HCT116 (cell line): ENCODE measurements at regions not wholly inside any gene's neighbourhood (a gene's known extent, or its start where the extent isn't known, plus 50 kb on each side); places are given as distances from the start of the nearest gene placed in this dataset.
"Not testable (repeated sequence)": the region's sequence is repeated elsewhere in the genome, so short reads cannot be mapped to it uniquely, and the experiment has no call there.

Experiments used
- ATAC-seq: fragments of 200-7000 bp; cut with Tn5 transposase; 2 replicates; pipeline ENCODE4 v1.9.1; 2020; ENCODE audit warnings: mild to moderate bottlenecking, moderate library complexity
- BruUV-seq: library from RNA; stranded (reverse); fragments of 400-500 nt; replicated peaks from 2 replicates; lab custom pipeline; 2021; lab: Mats Ljungman, UMichigan
- CTCF ChIA-PET: fragments of 300-600 bp; sonication (Branson Sonifier 250); formaldehyde crosslinking; loops from one replicate; lab custom pipeline; 2021; ENCODE audit warnings: antibody characterized with exemption; lab: Charles Lee
- POLR2A ChIA-PET: fragments of 300-600, 350-600 bp; sonication (Branson Sonifier 250); formaldehyde crosslinking; loops from one replicate; lab custom pipeline; 2021; ENCODE audit warnings: antibody characterized with exemption; lab: Charles Lee
- RAD21 ChIA-PET, 2 experiments: fragments of 300-600 bp; sonication (Branson Sonifier 250); formaldehyde crosslinking; loops; one replicate each; lab custom pipeline; 2023; ENCODE audit warnings: low total read pairs in 2 of 2; ENCODE audit not compliant: uncharacterized antibody in 2 of 2, unreplicated experiment in 2 of 2, low non-redundant PET in 1 of 2; lab: Charles Lee
- DNase-seq: peaks from one replicate; pipeline ENCODE4 v3.0.0-alpha.2; 2010; ENCODE audit warnings: low read depth, low spot score
- H2AFZ ChIP-seq: fragments of 200-600 bp; shearing (Covaris generic), sonication (generic); 2 replicates; pipeline ENCODE4 v1.6.1; 2017; ENCODE audit warnings: low read depth, mixed run types, mixed read lengths, antibody characterized with exemption, low read length; ENCODE audit not compliant: poor library complexity, severe bottlenecking
- H3K27ac ChIP-seq: 2 replicates; pipeline ENCODE4 v1.5.1; 2012; ENCODE audit warnings: low read depth, low read length
- H3K27me3 ChIP-seq: fragments of 200-600 bp; sonication (generic); 2 replicates; pipeline ENCODE4 v1.6.1; 2016; ENCODE audit warnings: mixed run types, low read length, mixed read lengths; ENCODE audit not compliant: insufficient read depth
- H3K36me3 ChIP-seq, 2 experiments: fragments of 200-500 bp in 1 of 2; fragments of 200-600 bp in 1 of 2; sonication (Bioruptor generic) in 1 of 2; sonication (generic) in 1 of 2; 2 replicates each; pipeline versions ENCODE4 v1.5.1 to v1.6.1; 2014 to 2016; ENCODE audit warnings: low read length in 2 of 2, inconsistent platforms in 1 of 2, mixed read lengths in 1 of 2, mixed run types in 1 of 2; ENCODE audit not compliant: insufficient read depth in 2 of 2, control insufficient read depth in 1 of 2
- H3K4me1 ChIP-seq, 2 experiments: fragments of 200-600 bp in 1 of 2; sonication (generic) in 1 of 2; 2 replicates each; pipeline versions ENCODE4 v1.5.1 to v1.6.1; 2012 to 2017; ENCODE audit warnings: low read length in 2 of 2, inconsistent platforms in 1 of 2, mild to moderate bottlenecking in 1 of 2, mixed read lengths in 1 of 2, mixed run types in 1 of 2, moderate library complexity in 1 of 2; ENCODE audit not compliant: insufficient read depth in 2 of 2, control insufficient read depth in 1 of 2
- H3K4me2 ChIP-seq: fragments of 200-600 bp; sonication (generic); 2 replicates; pipeline ENCODE4 v1.6.1; 2017; ENCODE audit warnings: mixed run types, low read length, mixed read lengths
- H3K4me3 ChIP-seq, 2 experiments: fragments of 200-600 bp in 1 of 2; sonication (generic) in 1 of 2; replicated peaks in 1 of 2; 2 replicates each; pipeline ENCODE4 v1.5.1; 2011 to 2016; ENCODE audit warnings: low read length in 2 of 2, control low read depth in 1 of 2, low read depth in 1 of 2, mild to moderate bottlenecking in 1 of 2, mixed read lengths in 1 of 2, mixed run types in 1 of 2
- H3K79me2 ChIP-seq: fragments of 200-600 bp; sonication (generic); 2 replicates; pipeline ENCODE4 v1.6.1; 2017; ENCODE audit warnings: mild to moderate bottlenecking, mixed run types, low read length, moderate library complexity, mixed read lengths; ENCODE audit not compliant: insufficient read depth
- H3K9ac ChIP-seq: fragments of 200-600 bp; sonication (generic); 2 replicates; pipeline ENCODE4 v1.6.1; 2016; ENCODE audit warnings: low read length, mixed read lengths
- H3K9me2 ChIP-seq: fragments of 200-600 bp; sonication (generic), shearing (Covaris generic); 2 replicates; pipeline ENCODE4 v1.6.1; 2017; ENCODE audit warnings: mixed run types, mild to moderate bottlenecking, moderate library complexity; ENCODE audit not compliant: insufficient read depth
- H3K9me3 ChIP-seq, 2 experiments: fragments of 200-500 bp in 1 of 2; fragments of 200-600 bp in 1 of 2; sonication (Bioruptor generic) in 1 of 2; sonication (generic) in 1 of 2; 2 replicates each; pipeline ENCODE4 v1.6.1; 2014 to 2017; ENCODE audit warnings: low read length in 2 of 2, mixed read lengths in 2 of 2, inconsistent platforms in 1 of 2, low read depth in 1 of 2, mild to moderate bottlenecking in 1 of 2, mixed run types in 1 of 2, moderate library complexity in 1 of 2; ENCODE audit not compliant: control insufficient read depth in 1 of 2, insufficient read depth in 1 of 2
- H4K20me1 ChIP-seq: fragments of 200-600 bp; sonication (generic), shearing (Covaris generic); 2 replicates; pipeline ENCODE4 v1.6.1; 2017; ENCODE audit warnings: mixed run types, mild to moderate bottlenecking, moderate library complexity; ENCODE audit not compliant: insufficient read depth
- CBX3 ChIP-seq: IDR thresholded peaks from 2 replicates; pipeline ENCODE4 v1.6.1; 2012; ENCODE audit warnings: low read depth
- EGR1 ChIP-seq: IDR thresholded peaks from 2 replicates; pipeline ENCODE4 v1.6.1; 2012; ENCODE audit warnings: low read depth
- ELF1 ChIP-seq: IDR thresholded peaks from 2 replicates; pipeline ENCODE4 v1.6.1; 2012; ENCODE audit warnings: low read depth, borderline replicate concordance
- EZH2 ChIP-seq: fragments of 200-600 bp; sonication (generic); IDR thresholded peaks from 2 replicates; pipeline ENCODE4 v1.6.1; 2017; ENCODE audit warnings: antibody characterized with exemption, mixed run types
- EZH2phosphoT487 ChIP-seq: fragments of 200-600 bp; IDR thresholded peaks from 2 replicates; pipeline ENCODE4 v1.6.1; 2018; ENCODE audit warnings: antibody characterized with exemption, borderline replicate concordance
- POLR2AphosphoS5 ChIP-seq: IDR thresholded peaks from 2 replicates; pipeline ENCODE4 v1.6.1; 2011; ENCODE audit warnings: mild to moderate bottlenecking, low read depth, low read length, moderate library complexity
- RAD21 ChIP-seq: IDR thresholded peaks from 2 replicates; pipeline ENCODE4 v1.6.1; 2012; ENCODE audit warnings: low read depth, mild to moderate bottlenecking
- SP1 ChIP-seq: IDR thresholded peaks from 2 replicates; pipeline ENCODE4 v1.6.1; 2012; ENCODE audit warnings: low read depth
- SRF ChIP-seq: IDR thresholded peaks from 2 replicates; pipeline ENCODE4 v1.6.1; 2012; ENCODE audit warnings: low read depth
- YY1 ChIP-seq: IDR thresholded peaks from 2 replicates; pipeline ENCODE4 v1.6.1; 2011; ENCODE audit warnings: low read length, low read depth, moderate library complexity, mild to moderate bottlenecking; ENCODE audit not compliant: insufficient replicate concordance; ENCODE audit errors: extremely low read depth
- ZBTB33 ChIP-seq: IDR thresholded peaks from 2 replicates; pipeline ENCODE4 v1.6.1; 2011; ENCODE audit warnings: mild to moderate bottlenecking, low read length, moderate library complexity; ENCODE audit not compliant: insufficient replicate concordance; ENCODE audit errors: extremely low read depth
- ZNF274 ChIP-seq: fragments of 200-500 bp; sonication (Bioruptor generic); IDR thresholded peaks from 2 replicates; pipeline ENCODE4 v1.6.1; 2014; ENCODE audit warnings: mild to moderate bottlenecking, low read depth, low read length, inconsistent platforms
- intact Hi-C: fragments of 100-400 bp; cut with micrococcal nuclease; formaldehyde crosslinking; loops from 2 replicates; pipeline ENCODE4 v1.10.0; 2022

- H3K4me2 ChIP-seq, H4K20me1 ChIP-seq, H3K9me2 ChIP-seq, BruUV-seq, DNase-seq, CTCF ChIA-PET, H3K27me3 ChIP-seq, ATAC-seq, H3K36me3 ChIP-seq, H3K4me3 ChIP-seq, RAD21 ChIA-PET, H3K9ac ChIP-seq, H3K9me3 ChIP-seq, intact Hi-C loops, H2AFZ ChIP-seq, H3K79me2 ChIP-seq, H3K27ac ChIP-seq, H3K4me1 ChIP-seq: not testable (repeated sequence)
- POLR2A ChIA-PET: interaction anchor here (0.8 kb wide), 1 partner anchor 302 kb away, joined by 3 read pairs; no protein-coding TSS in a partner anchor
Observed at GRCh38 chr13:50427511-50427910, 412.3 kb downstream of the KCNRG start.

- ATAC-seq (no peak), DNase-seq (no peak)
- POLR2A ChIA-PET: no interaction called here
- no peak overlapping the region for H2AFZ ChIP-seq
- H3K27ac ChIP-seq: no peak overlapping the region
- no peak overlapping the region for H3K4me3 ChIP-seq
- no TSS peak for BruUV-seq
- RAD21 ChIA-PET: no interaction called here
- no peak for TF ChIP-seq SP1
- no peak for TF ChIP-seq ELF1
- no peak for TF ChIP-seq SRF
- TF ChIP-seq EZH2: no peak
- no peak for TF ChIP-seq YY1
- no peak for TF ChIP-seq ZBTB33
- TF ChIP-seq RAD21: no peak
- no peak for TF ChIP-seq CBX3
- no peak for TF ChIP-seq EGR1
- TF ChIP-seq EZH2phosphoT487: no peak
- TF ChIP-seq POLR2AphosphoS5: no peak
- TF ChIP-seq ZNF274: no peak
- no peak overlapping the region for H3K4me2 ChIP-seq
- intact Hi-C loops: no loop called here
- no peaks in the 10 kb centered on the region for H3K9me3 ChIP-seq
- H3K9me2 ChIP-seq: no peaks in the 10 kb centered on the region
- no peaks in the 10 kb centered on the region for H3K4me1 ChIP-seq
- H3K27me3 ChIP-seq: no peaks in the 10 kb centered on the region
- CTCF ChIA-PET: no interaction called here
- H3K36me3 ChIP-seq: no peaks in the 10 kb centered on the region
- H3K9ac ChIP-seq: no peak overlapping the region
- no peaks in the 10 kb centered on the region for H4K20me1 ChIP-seq
- no peaks in the 10 kb centered on the region for H3K79me2 ChIP-seq
Observed at GRCh38 chr13:50428183-50428877, 413.1 kb downstream of the KCNRG start.
